DMS53 treated with DMSO at 0.1 percent for 48 hours (cell line): ENCODE measurements at regions not wholly inside any gene's neighbourhood (a gene's known extent, or its start where the extent isn't known, plus 50 kb on each side); places are given as distances from the start of the nearest gene placed in this dataset.
"Not testable (repeated sequence)": the region's sequence is repeated elsewhere in the genome, so short reads cannot be mapped to it uniquely, and the experiment has no call there.

Experiments used
- DNase-seq: peaks from one replicate; lab custom pipeline; 2025; ENCODE audit not compliant: unreplicated experiment; lab: John Stamatoyannopoulos, UW

DNA sequence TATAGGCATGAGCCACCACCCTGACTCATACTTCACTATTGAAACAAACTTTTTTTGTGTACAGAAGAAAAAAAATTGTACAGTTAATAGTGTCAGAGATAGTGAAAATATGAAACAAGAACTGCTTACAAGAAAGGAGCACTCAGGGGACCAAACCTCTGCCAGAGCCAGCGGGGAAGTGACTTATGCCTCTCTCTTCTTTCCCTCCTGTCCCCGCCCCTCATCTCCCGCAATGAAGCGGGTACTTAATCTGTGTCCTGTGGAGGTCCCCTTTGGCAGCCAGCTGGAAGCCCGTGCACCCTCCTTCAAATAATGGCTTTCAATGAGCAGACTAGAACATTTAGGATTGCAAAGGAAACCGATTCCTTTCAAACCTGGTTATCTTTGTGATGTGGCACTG, 51.5 kb downstream of the PPIAL4A start:
- not testable (repeated sequence) for DNase-seq

DNA sequence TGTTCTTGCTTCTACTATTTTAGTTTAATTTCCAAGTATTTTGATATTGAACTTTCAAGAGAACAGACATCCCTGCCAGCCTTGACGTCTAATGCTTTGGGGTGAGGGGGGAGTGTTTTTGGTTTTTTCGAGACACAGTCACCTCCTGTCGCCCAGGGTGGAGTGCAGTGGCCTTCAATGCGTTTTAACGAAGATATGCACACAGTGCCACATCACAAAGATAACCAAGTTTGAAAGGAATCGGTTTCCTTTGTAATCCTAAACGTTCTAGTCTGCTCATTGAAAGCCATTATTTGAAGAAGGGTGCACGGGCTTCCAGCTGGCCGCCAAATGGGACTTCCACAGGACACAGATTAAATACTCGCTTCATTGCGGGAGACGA, 52.3 kb downstream of the PPIAL4A start:
- DNase-seq, result not testable (repeated sequence)

- DNase-seq, result peak; percentile 86
Observed at GRCh38 chr1:120942218-120942944, 52.8 kb downstream of the PPIAL4A start.

GRCh38 chr1:120942945-120943319, 53.4 kb downstream of the PPIAL4A start:
- not testable (repeated sequence) for DNase-seq

DNA sequence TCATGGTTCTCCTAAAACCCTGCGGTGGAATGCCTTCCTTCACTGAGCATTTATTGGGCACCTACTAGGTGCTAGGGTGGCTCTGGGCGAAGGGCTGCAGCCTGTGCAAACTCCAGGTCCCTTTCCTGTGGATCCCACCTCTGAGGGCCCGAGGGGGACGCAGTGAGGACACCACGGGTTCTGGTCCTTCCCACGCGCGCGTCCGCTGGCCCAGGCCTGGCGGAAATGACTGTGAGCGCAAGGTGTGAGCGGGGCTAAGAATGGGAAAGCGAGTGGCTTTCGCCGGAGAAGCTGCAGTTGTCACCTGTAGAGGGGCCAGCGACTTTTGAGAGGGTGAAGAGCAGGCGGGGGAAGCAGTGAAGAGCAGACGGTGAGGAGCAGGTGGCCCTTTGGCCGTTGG, 55.1 kb downstream of the PPIAL4A start:
- DNase-seq, result not testable (repeated sequence)

- DNase-seq, result not testable (repeated sequence)
Observed at GRCh38 chr1:120945122-120945521, 55.6 kb downstream of the PPIAL4A start.

DNA sequence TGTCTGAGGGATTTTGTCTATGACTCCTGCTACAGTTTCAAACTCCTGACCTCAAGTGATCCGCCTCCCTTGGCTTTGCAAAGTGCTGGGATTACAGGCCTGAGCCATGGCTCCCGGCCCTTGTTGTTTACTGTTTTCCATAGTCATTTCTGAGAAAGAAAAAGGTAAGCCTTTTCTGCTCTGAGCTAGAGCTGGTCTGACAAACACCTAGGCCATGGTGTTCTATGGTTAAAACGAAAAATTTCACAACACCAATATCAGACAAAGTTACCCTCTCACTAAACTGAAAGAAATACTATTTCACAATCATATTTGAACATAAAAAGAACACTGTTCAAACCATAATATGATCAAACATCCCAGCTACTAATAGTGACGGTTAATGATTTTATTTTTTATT, 57.5 kb downstream of the PPIAL4A start:
- DNase-seq, result not testable (repeated sequence)

GRCh38 chr1:120949724-120950123, 60.2 kb downstream of the PPIAL4A start:
- DNase-seq, result not testable (repeated sequence)

DNA sequence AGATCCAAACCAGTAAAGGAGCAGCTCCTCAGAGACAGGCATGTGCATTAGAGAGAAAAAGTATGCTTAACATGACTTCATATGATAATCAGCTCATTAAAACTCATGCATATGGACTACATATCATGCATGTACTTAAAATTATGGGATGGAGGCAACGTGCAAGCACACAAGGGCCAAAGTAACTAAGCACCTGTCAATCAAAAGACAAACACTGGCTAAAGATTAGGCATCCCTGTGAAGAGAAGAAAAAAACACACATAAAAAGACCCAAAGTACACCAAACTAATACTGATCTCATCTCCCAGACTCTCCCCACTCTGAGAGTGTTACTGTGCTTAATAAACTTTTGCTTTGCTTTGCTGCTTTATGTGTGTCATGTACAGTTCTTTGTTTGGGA, 61.1 kb downstream of the PPIAL4A start:
- DNase-seq, result not testable (repeated sequence)

DNA sequence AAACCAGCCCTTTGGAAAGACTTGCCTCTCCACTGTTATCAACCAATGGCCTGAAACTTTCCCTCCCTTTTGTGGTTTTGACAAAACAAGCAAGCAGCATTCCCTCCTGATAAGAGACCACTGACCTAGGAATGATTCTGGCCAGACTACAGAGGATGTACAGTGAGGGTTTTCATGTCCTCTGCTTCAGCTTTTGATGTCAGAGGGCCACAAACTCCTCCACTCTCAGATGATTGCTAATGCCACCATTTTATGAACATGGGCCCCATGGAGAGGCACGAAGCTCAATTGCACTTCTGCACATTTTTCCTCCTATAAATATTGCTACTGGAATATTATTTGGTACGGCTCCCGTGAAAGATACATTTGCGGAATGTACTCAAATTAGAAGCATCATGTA, 61.5 kb downstream of the PPIAL4A start:
- not testable (repeated sequence) for DNase-seq

DNA sequence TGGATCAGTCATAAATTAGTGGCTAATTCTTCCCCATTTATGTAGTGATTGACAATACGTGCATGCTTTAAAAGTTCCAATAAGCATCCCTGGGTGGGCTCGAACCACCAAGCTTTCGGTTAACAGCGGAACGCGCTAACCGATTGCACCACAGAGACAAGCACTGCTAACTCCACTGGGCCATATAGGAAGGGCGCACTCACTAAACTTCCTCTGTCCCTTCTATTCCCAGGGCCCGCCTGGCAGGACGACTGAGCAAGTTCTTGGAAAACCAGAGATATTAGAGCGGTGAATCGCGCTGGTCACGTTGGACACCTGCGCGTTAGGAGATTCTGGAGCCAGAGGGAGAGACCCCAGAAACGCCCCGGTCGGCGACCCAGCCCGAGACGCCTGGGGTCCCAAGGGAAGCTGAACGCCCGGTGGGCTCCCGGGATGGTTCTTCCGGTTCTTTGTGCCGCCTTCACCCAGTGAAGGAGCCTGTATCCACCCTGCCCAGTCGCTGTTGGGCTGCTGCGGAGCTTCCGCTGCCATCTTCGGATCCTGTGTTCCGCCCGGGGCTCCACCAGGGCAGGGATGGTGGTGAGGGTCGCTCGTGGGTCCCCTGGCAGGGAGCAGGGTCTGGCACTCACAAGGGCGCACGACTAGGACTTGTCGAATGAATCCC, 62.8 kb downstream of the PPIAL4A start:
- DNase-seq, result not testable (repeated sequence)

DNA sequence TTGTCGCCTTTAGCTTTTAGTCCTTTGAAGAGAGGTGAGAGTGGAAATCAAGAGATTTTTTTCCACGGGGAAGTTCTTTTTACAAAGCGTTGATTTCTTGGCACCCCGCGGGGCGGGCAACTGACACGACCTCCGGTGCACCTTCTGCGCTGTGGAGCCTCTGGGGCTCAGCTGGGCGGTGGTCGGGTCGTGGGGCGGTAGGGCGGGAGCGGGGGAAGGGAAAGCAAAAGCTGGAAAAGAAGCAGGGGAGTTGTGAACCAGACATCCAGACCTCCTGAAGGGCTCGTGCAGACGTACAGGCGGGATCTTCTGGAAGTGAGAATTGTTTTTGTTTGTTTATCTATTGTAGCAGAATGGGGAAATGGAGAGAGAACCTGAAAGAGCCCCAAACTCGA, 63.3 kb downstream of the PPIAL4A start:
- DNase-seq, result not testable (repeated sequence)

DNA sequence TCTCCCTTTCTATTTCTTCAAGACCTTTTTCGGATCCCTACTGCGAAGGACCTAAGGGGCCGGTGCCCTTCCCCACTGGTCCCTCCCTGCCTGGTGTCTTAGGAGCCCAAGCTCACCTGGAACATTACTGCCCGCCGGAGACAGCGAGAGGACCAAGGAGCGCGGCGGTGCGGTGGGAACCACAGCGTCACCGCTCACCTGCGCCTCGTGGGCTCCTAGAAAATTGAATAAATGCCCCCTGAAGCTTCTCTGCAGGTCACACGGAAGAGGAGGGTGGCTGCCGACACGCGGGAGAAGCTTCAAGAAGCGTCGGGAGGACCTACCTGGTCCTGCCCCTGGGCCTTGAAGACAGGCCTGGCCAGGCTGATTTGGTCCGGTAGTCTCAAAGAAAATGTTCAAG, 65.2 kb downstream of the PPIAL4A start:
- DNase-seq, result no peak

DNA sequence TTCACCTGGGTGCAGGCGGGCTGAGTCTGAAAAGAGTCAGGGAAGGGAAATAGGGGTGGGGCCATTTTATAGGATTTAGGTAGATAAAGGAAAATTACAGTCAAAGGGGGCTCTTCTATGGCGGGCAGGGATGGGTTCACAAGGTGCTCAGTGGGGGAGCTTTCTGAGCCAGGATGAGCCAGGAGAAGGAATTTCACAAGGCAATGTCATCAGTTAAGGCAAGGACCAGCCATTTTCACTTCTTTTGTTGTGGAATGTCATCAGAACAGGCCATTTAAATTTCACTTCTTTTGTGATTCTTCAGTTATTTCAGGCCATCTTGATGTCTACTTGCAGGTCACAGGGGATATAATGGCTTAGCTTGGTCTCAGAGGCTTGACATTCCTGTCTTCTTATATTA, 66.4 kb downstream of the PPIAL4A start:
- not testable (repeated sequence) for DNase-seq

DNA sequence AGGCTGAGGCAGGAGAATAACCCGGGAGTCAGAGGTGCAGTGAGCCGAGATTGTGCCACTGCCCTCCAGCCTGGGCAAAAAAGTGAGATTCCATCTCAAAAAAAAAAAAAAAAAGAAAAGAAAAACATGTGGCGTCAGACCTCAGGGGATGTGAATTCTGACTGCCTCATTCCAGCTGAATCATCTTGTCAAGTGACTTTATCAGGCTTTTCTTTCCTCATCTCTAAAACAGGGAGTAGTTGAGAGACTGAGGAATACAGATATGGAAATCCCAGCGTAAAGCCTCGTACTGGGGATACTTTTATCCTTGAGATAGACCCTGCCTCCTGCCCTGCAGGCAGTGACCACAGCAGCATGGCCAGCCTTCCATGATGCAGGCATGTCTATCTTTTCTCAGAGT, 76.4 kb downstream of the PPIAL4A start:
- not testable (repeated sequence) for DNase-seq

DNA sequence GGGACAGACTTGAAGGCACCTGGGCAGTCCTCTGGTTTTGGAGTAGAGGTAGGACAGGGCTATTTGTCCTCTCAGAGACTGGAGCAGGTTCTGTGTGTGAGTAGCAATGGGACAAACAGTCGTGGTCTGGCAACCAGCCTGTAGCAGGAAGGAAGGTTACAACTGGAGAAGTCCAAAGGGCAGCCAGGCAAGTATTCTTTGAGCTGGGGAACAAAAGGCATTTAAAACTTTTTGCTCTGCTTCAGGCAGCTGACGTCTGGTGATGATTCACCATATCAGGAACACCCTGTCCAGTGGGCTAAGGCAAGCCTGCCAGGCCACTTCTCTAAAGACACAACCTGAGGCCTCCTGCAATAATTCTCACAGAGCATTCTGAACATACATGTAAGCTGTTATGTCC, 83.3 kb downstream of the PPIAL4A start:
- DNase-seq, result peak; percentile 9

GRCh38 chr1:120973836-120974235, 84.3 kb downstream of the PPIAL4A start:
- DNase-seq, result not testable (repeated sequence)

GRCh38 chr1:120977279-120977678, 87.7 kb downstream of the PPIAL4A start:
- not testable (repeated sequence) for DNase-seq

DNA sequence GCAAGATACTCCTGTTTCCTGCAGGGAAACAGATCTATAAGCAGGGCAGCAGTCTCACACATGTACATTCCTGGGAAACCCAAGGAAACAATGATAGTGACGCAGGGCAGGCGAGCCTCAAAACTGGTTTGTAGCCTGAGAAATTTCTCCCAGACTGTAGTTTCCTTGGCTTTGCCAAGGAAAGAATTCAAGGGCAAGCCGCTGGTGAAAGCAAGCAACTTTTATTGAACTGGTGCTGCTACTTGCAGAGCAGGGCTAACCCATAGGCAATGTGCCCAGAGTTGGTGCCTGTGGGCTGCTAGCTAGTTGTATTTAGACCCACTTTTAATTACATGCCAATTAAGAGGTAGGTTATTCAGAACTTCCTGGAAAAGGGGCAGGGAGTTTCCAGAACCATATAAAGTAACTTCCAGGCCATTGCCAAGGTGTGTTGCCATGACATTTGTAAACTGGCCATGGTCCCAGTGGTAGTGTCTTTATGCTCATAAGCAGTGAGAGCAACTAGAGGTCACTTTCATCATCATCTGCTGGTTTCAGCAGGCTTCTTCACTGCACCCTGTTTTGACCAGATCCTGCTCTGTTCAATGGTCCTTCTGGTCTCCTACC, 92.0 kb downstream of the PPIAL4A start:
- not testable (repeated sequence) for DNase-seq

GRCh38 chr1:120994614-120995013, 105.0 kb downstream of the PPIAL4A start:
- DNase-seq, result not testable (repeated sequence)

DNA sequence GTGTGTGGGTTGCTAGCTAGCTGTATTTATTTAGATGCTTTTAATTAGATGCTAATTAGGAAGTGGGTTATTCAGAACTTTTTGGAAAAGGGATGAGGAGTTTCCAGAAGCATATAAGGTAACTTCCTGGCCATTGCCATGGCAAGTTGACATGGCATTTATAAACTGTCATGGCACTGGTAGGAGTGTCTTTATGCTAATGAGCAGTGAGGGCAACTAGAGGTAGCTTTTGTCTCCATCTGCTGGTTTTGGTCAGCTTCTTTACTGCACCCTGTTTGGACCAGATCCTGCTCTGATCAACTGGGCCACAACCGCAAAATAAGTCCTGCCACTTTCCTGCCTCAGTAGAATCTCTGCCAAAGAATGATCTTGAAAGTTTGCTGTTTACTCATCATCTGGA, 105.5 kb downstream of the PPIAL4A start:
- DNase-seq, result not testable (repeated sequence)

DNA sequence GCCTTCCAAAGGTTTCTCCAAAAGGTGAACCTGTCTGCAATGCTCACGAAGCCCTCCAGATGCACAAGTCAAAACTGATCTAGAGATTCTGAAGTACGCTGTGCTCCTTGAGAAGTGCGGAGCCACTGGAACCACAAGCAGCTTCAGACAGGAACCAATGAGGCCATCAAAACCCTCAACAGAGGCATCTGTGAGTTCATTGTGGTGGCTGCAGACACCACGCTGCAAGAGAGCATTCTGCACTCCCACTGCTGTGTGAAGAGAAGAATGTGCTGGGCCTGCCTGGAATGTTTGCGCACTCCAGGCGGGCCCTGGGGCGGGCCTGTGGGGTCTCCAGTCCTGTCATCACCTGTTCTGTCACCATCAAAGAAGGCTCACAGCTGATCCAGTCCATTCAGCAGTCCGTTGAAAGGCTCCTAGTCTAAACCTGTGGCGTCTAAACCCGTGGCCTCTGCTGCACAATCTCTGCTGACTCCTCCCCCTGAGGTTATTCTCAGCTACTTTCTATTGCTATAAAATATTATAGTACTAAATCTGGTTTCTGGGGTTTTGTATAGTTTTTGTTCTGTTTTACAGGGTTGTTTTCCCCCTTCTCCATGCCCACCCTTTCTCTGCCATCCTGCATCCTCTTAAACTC, 111.6 kb downstream of the PPIAL4A start:
- not testable (repeated sequence) for DNase-seq
